ENCODE measurements at regions not wholly inside any gene's neighbourhood (a gene's known extent, or its start where the extent isn't known, plus 50 kb on each side); places are given as distances from the start of the nearest gene placed in this dataset.

GRCh38 chr4:128488055-128488705, 200.6 kb upstream of the PGRMC2 start:
- TF ChIP-seq CTCF (IDR thresholded peaks at IDR 0.05) (no peak), TCF7L2 (IDR thresholded peaks at IDR 0.05; ENCODE audit: low read depth, low read length) (no peak), POLR2AphosphoS5 (IDR thresholded peaks at IDR 0.05; ENCODE audit: low read depth, low read length) (no peak), SIN3A (IDR thresholded peaks at IDR 0.05; ENCODE audit: borderline replicate concordance, insufficient read depth, low read depth, low read length) (no peak), REST (IDR thresholded peaks at IDR 0.05; ENCODE audit: insufficient read depth in 1 of 2, low read depth in 2 of 2, low read length in 1 of 2) (no peak)
